ENCODE measurements at regions not wholly inside any gene's neighbourhood (a gene's known extent, or its start where the extent isn't known, plus 50 kb on each side); places are given as distances from the start of the nearest gene placed in this dataset.

GRCh38 chr10:90430186-90430585 lies 427.7 kb downstream of the HTR7 start (continued):
- TF ChIP-seq, protein P1, sequence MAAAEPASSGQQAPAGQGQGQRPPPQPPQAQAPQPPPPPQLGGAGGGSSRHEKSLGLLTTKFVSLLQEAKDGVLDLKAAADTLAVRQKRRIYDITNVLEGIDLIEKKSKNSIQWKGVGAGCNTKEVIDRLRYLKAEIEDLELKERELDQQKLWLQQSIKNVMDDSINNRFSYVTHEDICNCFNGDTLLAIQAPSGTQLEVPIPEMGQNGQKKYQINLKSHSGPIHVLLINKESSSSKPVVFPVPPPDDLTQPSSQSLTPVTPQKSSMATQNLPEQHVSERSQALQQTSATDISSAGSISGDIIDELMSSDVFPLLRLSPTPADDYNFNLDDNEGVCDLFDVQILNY (CRISPR knock-in tag; conservative IDR thresholded peaks at IDR 0.05): no peak
- TF ChIP-seq ZFP1 (CRISPR knock-in tag; IDR thresholded peaks at IDR 0.05) (no peak), ZNF430 (CRISPR knock-in tag; IDR thresholded peaks at IDR 0.05) (no peak), ZNF224 (CRISPR knock-in tag; IDR thresholded peaks at IDR 0.05) (no peak)

DNA sequence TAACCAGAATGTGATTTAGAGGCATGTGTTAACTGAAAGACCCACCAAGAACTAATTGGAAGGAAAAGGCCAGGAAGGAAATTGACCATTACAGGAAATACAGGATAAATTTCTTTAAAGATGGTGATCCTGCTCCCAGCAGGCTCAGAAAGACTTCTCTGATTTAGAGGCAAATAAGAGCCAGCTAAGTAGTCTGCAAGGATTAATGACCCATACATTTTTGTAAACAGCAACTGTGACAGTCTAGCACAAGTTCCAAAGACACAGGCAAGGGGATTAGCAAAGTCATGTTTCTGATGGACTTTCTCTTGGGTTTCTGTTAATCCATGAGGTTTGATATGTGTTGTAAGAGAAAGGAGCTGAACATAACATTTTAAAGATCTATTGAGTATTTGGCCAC lies 425.0 kb downstream of the HTR7 start:
- Histone ChIP-seq H3K36me3 (replicated peaks in 1 of 2; ENCODE audit: control insufficient read depth in 1 of 2, insufficient read depth in 2 of 2, low read length in 2 of 2) (no peaks in the 10 kb centered on the region), H3K9me3 (ENCODE audit: low read length) (peaks cover 22% of the 10 kb centered on the region), H3K79me2 (ENCODE audit: insufficient read depth, low read length) (no peaks in the 10 kb centered on the region), H3K4me1 (ENCODE audit: insufficient read depth, low read length) (no peaks in the 10 kb centered on the region), H3K9ac (ENCODE audit: insufficient read depth, low read depth, low read length) (no peak overlapping the region), H3K4me3 (replicated peaks in 1 of 3; ENCODE audit: insufficient read depth in 1 of 3, low read depth in 2 of 3, low read length in 3 of 3) (no peak overlapping the region), H4K20me1 (ENCODE audit: insufficient read depth, low read length) (no peaks in the 10 kb centered on the region), H3K4me2 (ENCODE audit: low read depth, low read length) (no peak overlapping the region), H2AFZ (ENCODE audit: low read length) (no peak overlapping the region), H3K27me3 (ENCODE audit: control insufficient read depth in 1 of 2, insufficient read depth in 2 of 2, low read length in 2 of 2) (no peaks in the 10 kb centered on the region), H3K27ac (ENCODE audit: extremely low read length, insufficient read depth, low read length) (no peak overlapping the region)
- in situ Hi-C loops (cut with HindIII; ENCODE audit: extremely low pct_ligation_motif_present, low pct_unique_long_range_greater_than_20kb) (no loop called here), intact Hi-C loops (cut with micrococcal nuclease; ENCODE audit: unreplicated experiment) (no loop called here)
- ChIA-PET POLR2A (no interaction called here), CTCF (ENCODE audit: low intra/inter-chr PET ratio, low total read pairs) (no interaction called here)
- no peak for DNase-seq (ENCODE audit: low spot score)
- no peak for ATAC-seq
- FAIRE-seq: no peak
- BruUV-seq (replicated peaks): no TSS peak
- TF ChIP-seq ZFY (CRISPR knock-in tag; IDR thresholded peaks at IDR 0.05) (no peak), FOSL1 (CRISPR knock-in tag; IDR thresholded peaks at IDR 0.05; ENCODE audit: borderline replicate concordance) (no peak), ZNF83 (CRISPR knock-in tag; IDR thresholded peaks at IDR 0.05; ENCODE audit: borderline replicate concordance) (no peak), ZNF782 (CRISPR knock-in tag; IDR thresholded peaks at IDR 0.05; ENCODE audit: borderline replicate concordance) (no peak), SNAPC5 (CRISPR knock-in tag; IDR thresholded peaks at IDR 0.05; ENCODE audit: borderline replicate concordance) (no peak), ZNF597 (CRISPR knock-in tag; IDR thresholded peaks at IDR 0.05) (no peak), RFXAP (CRISPR knock-in tag; IDR thresholded peaks at IDR 0.05; ENCODE audit: borderline replicate concordance) (no peak), ZNF354B (CRISPR knock-in tag; IDR thresholded peaks at IDR 0.05) (no peak), ZNF576 (CRISPR knock-in tag; IDR thresholded peaks at IDR 0.05) (no peak), ZNF337 (CRISPR knock-in tag; IDR thresholded peaks at IDR 0.05; ENCODE audit: borderline replicate concordance, low read depth) (no peak), ZFP90 (CRISPR knock-in tag; IDR thresholded peaks at IDR 0.05; ENCODE audit: borderline replicate concordance) (no peak), ZNF496 (CRISPR knock-in tag; IDR thresholded peaks at IDR 0.05; ENCODE audit: insufficient replicate concordance) (no peak), PBX2 (CRISPR knock-in tag; IDR thresholded peaks at IDR 0.05) (no peak)
- TF ChIP-seq, protein P2, sequence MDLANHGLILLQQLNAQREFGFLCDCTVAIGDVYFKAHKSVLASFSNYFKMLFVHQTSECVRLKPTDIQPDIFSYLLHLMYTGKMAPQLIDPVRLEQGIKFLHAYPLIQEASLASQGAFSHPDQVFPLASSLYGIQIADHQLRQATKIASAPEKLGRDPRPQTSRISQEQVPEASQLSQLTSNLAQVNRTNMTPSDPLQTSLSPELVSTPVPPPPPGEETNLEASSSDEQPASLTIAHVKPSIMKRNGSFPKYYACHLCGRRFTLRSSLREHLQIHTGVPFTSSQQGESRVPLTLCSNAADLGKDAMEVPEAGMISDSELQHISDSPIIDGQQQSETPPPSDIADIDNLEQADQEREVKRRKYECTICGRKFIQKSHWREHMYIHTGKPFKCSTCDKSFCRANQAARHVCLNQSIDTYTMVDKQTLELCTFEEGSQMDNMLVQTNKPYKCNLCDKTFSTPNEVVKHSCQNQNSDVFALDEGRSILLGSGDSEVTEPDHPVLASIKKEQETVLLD (CRISPR knock-in tag; IDR thresholded peaks at IDR 0.05; ENCODE audit: low read depth): no peak

Data from HepG2 (cell line).